Thyroid gland (tissue), 4 donors: ENCODE measurements at regions not wholly inside any gene's neighbourhood (a gene's known extent, or its start where the extent isn't known, plus 50 kb on each side); places are given as distances from the start of the nearest gene placed in this dataset.

Experiments used
- DNase-seq, 2 donors: peaks; one replicate each; pipeline ENCODE4 v3.0.0-alpha.2; 2019
- H3K27ac ChIP-seq, 3 donors: fragments of 200-600 bp; sonication (generic); 1 replicate in 2 of 3; 2 replicates in 1 of 3; pipeline ENCODE4 v1.5.1; 2016 to 2019; ENCODE audit warnings: mild to moderate bottlenecking in 1 of 3, moderate library complexity in 1 of 3
- H3K27me3 ChIP-seq: fragments of 200-600 bp; sonication (generic); one replicate; pipeline ENCODE4 v1.5.1; 2019
- H3K36me3 ChIP-seq, 2 donors: fragments of 200-600 bp; sonication (generic); one replicate each; pipeline ENCODE4 v1.5.1; 2016 to 2019
- H3K4me1 ChIP-seq, 2 donors: fragments of 200-600 bp; sonication (generic); one replicate each; pipeline ENCODE4 v1.5.1; 2017 to 2019
- H3K4me3 ChIP-seq, 3 donors: fragments of 200-600 bp; sonication (generic); replicated peaks in 1 of 3; 1 replicate in 2 of 3; 2 replicates in 1 of 3; pipeline ENCODE4 v1.5.1; 2016; ENCODE audit warnings: mild to moderate bottlenecking in 1 of 3
- H3K9me3 ChIP-seq: fragments of 200-600 bp; sonication (generic); one replicate; pipeline ENCODE4 v1.5.1; 2017
- CTCF ChIP-seq, 6 experiments: fragments of 200-600 bp in 3 of 6; fragments of 450-650 bp in 3 of 6; sonication (generic) in 3 of 6; IDR thresholded peaks; one replicate each; pipeline ENCODE4 v1.5.1; 2016 to 2019; ENCODE audit warnings: antibody characterized with exemption in 6 of 6, mild to moderate bottlenecking in 2 of 6, inconsistent platforms in 1 of 6, moderate library complexity in 1 of 6
- POLR2A ChIP-seq, 2 donors: fragments of 450-650 bp; IDR thresholded peaks; one replicate each; pipeline ENCODE4 v1.6.1; 2017; ENCODE audit warnings: antibody characterized with exemption in 2 of 2, mild to moderate bottlenecking in 2 of 2, moderate library complexity in 1 of 2
- WGBS, 2 donors: methylation state at CpG; one replicate each; pipeline ENCODE4 v1.1.5; 2017; 5-methylcytosine and 5-hydroxymethylcytosine counted together
- intact Hi-C: fragments of 100-400 bp; cut with DNase I; formaldehyde crosslinking; loops from one replicate; pipeline ENCODE4 v1.15.1; 2023

DNA sequence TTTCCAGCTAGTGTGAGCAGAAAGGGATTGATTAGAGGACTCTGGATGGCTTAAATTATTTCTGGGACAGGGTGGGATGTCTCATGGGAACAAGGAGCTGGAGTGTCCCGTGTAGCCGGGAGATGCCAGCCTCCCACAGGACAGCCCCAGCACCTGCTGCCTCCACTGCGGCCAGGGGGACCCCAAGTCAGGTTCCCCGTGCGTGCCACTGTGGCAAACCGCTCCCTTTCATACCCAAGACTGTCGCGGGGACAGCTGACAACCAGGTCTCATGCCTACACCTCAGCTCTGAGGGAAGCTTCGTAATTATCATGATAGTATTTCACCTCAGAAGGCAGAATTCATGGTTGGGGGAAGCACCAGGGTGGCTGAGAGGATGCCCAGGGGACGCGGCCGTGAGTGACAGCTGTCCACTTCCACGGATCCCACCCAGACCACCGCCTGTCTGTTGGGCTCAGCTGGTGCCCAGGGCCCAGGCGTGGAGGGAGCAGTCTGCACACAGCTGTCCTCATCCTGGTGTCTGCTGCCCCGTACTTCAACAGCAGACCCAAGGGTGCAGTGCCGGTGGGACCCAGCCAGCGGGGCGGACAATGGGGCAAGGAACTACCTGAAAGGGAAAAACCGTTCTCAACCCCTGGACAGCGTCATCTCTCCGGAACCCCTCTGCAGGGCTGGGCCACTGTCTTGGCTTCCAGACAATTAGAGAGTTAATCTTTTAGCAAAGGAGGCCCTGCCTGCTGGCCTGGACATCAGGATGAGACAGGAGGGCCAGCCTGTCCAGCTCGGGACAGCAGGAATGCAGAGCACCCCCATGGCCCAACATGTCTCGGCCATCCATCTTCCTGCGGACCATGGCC lies 166.9 kb downstream of the OLFM1 start:
- 85 to 93% methylated on average over 15 to 19 of the region's 25 CpGs for WGBS, 2 donors
- Histone ChIP-seq H3K36me3 (no peaks in the 10 kb centered on the region), H3K9me3 (no peaks in the 10 kb centered on the region), H3K4me3 (no peak overlapping the region), H3K4me1 (no peaks in the 10 kb centered on the region), H3K27me3 (no peaks in the 10 kb centered on the region), H3K27ac (no peak overlapping the region)
- intact Hi-C loops = no loop called here
- DNase-seq = no peak
- TF ChIP-seq CTCF (IDR thresholded peaks at IDR 0.05) = no peak
- TF ChIP-seq POLR2A (IDR thresholded peaks at IDR 0.05) = no peak

DNA sequence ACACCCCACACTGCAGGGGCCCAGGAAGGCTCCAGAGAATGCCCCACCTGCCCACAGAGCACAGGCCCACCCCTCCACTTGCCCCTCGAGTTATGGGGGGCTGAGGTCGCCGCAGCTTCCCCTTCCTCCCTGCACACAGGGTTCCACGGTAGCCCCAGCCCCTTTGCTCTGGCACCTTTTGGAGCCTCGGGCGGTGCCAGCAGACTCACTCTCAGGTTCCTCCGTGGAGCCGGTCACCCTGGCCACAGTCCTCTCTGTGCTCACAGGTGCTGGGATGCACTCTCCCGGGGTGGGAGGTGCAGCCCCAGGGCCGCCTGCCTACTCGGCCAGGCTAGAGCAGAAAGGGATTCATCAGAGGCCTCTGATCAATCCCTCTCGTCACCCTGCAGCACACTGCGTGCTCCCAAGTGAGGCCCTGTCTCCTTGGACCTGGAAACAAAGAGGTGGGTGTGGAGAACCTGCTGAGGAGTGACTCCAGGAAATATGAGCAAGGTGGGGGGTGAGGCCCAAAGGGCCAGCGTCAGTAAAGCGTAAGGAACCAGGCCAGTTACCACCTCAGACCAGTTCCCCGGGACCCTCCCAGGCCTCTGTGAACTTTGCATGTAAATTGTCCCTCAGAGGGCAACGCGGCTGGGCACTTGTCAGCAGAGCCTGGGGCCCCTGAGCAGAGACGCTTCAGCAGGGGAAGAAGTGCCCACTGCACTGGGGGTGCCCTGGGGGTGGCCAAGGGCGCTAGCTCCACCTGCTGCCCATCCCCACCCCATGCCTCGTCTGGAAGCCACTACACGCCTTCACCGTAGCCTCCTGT lies 167.8 kb downstream of the OLFM1 start:
- H3K9me3 ChIP-seq = no peaks in the 10 kb centered on the region
- DNase-seq = no peak
- no peaks in the 10 kb centered on the region for H3K36me3 ChIP-seq
- TF ChIP-seq CTCF (IDR thresholded peaks at IDR 0.05) = no peak
- TF ChIP-seq POLR2A (IDR thresholded peaks at IDR 0.05) = no peak
- no peak overlapping the region for H3K27ac ChIP-seq
- intact Hi-C loops = no loop called here
- no peaks in the 10 kb centered on the region for H3K27me3 ChIP-seq
- no peak overlapping the region for H3K4me3 ChIP-seq
- WGBS, 2 donors = 64 to 79% methylated on average over 12 to 18 of the region's 23 CpGs
- H3K4me1 ChIP-seq = no peaks in the 10 kb centered on the region

DNA sequence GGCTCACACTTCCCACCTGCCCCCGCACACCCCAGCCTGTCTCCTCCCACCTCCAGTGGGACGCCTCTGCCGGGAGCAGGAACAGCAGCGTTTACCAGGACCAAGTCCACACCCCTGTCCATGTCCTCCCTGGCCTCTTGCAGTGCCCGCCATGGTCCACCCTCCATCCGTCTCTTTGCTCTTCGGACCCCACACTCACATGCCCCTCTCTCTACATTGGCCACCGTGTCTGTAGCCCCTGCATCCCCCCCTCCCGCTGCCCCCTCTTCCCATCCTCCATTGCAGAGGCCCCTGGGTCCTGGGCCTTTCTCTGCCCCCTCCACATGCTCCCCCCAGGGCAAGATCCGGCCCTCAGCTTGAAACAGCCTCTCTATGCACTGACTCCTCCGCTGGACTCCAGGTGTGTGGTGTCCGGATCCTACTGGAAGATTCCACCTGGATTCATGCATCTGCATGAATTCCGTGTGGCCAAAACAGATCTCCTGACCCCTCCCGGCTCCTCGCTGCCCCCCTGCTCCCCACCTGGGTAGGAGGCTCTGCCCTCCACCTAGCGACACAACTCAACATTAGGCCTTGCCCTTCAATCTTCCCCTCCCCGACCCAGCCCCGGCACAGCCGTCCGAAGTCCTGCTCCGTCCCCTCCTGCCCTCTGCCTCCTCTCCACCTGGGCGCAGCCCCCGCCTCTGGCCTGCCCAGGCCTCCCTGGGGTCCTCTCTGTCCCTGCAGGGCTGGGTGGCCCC lies 168.5 kb downstream of the OLFM1 start:
- TF ChIP-seq POLR2A (IDR thresholded peaks at IDR 0.05) (no peak), CTCF (IDR thresholded peaks at IDR 0.05) (no peak)
- Histone ChIP-seq H3K4me1 (no peaks in the 10 kb centered on the region), H3K27me3 (no peaks in the 10 kb centered on the region), H3K27ac (no peak overlapping the region), H3K4me3 (no peak overlapping the region), H3K9me3 (no peaks in the 10 kb centered on the region), H3K36me3 (no peaks in the 10 kb centered on the region)
- no peak for DNase-seq
- intact Hi-C loops = no loop called here
- 80% methylated on average over 23 of the region's 23 CpGs for WGBS, 2 donors

DNA sequence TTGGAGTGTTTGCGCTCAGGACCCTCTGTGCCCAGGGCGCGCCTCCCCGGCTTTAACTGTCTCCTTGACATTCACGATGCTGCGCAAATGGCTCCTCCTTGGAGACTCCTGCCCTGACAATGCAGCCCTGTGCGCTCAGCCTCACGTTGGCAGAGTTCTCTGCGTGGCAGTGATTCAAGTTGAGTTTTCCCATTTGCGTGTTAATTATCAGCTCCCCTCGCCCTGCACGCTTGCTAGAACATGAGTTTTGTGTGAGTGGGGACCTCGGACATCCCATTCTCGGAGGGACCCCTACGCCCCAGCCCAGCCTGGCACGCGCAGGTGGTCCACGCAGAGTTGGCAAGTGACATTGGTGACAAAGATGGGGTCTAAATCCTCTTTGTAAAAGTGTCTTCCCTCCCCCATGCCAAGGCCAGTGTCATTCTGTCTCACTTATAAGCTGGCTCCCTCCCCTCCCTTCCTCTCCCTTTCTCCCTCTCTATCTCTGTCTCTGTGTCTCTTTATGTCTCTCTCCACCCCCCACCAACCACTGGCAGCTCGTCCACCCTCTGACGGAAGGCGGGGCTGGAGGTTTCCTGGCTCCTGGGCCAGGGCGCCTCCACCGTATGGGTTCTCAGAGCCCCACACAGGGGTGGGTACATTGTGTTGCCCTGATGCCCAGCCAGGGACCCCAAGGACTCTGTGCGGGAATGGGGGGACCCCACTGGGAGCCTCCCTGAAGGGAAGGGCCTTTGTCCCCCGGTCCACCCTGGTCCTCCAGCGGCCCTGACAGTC lies 169.3 kb downstream of the OLFM1 start:
- H3K27me3 ChIP-seq = no peaks in the 10 kb centered on the region
- TF ChIP-seq POLR2A (IDR thresholded peaks at IDR 0.05) = no peak
- no peak for TF ChIP-seq CTCF (IDR thresholded peaks at IDR 0.05)
- H3K9me3 ChIP-seq = no peaks in the 10 kb centered on the region
- no peak for DNase-seq
- H3K36me3 ChIP-seq = no peaks in the 10 kb centered on the region
- H3K4me1 ChIP-seq = no peaks in the 10 kb centered on the region
- H3K27ac ChIP-seq = no peak overlapping the region
- 89 to 90% methylated on average over 25 to 26 of the region's 26 CpGs for WGBS, 2 donors
- intact Hi-C loops = no loop called here
- no peak overlapping the region for H3K4me3 ChIP-seq
